Calu3 (cell line): ENCODE measurements at regions not wholly inside any gene's neighbourhood (a gene's known extent, or its start where the extent isn't known, plus 50 kb on each side); places are given as distances from the start of the nearest gene placed in this dataset.

ENCODE experiments used
- BruUV-seq: library from RNA; stranded (reverse); fragments of 400-500 nt; replicated peaks from 2 replicates; lab custom pipeline; 2021; lab: Mats Ljungman, UMichigan
- CTCF ChIA-PET: fragments of 300-600 bp; sonication (Branson Sonifier 250); formaldehyde crosslinking; loops from one replicate; lab custom pipeline; 2022; ENCODE audit warnings: antibody characterized with exemption; lab: Charles Lee
- DNase-seq: peaks from one replicate; pipeline ENCODE4 v3.0.0; 2022
- H3K27ac Mint-ChIP-seq: one replicate; pipeline ENCODE4 v1.8.0; 2022; ENCODE audit warnings: mixed read lengths; ENCODE audit not compliant: unreplicated experiment
- H3K27me3 Mint-ChIP-seq: one replicate; pipeline ENCODE4 v1.8.0; 2022; ENCODE audit warnings: mixed read lengths; ENCODE audit not compliant: unreplicated experiment
- H3K36me3 Mint-ChIP-seq: one replicate; pipeline ENCODE4 v1.8.0; 2022; ENCODE audit warnings: mild to moderate bottlenecking, moderate library complexity, mixed read lengths; ENCODE audit not compliant: insufficient read depth, unreplicated experiment
- H3K4me1 Mint-ChIP-seq: one replicate; pipeline ENCODE4 v1.8.0; 2022; ENCODE audit warnings: mild to moderate bottlenecking, low read depth, mixed read lengths; ENCODE audit not compliant: unreplicated experiment
- H3K4me3 Mint-ChIP-seq: one replicate; pipeline ENCODE4 v1.8.0; 2022; ENCODE audit warnings: mild to moderate bottlenecking, low read depth, moderate library complexity, mixed read lengths; ENCODE audit not compliant: unreplicated experiment
- H3K9me3 Mint-ChIP-seq: one replicate; pipeline ENCODE4 v1.8.0; 2022; ENCODE audit warnings: low read depth, mixed read lengths; ENCODE audit not compliant: unreplicated experiment
- intact Hi-C: fragments of 100-400 bp; cut with micrococcal nuclease; formaldehyde crosslinking; loops from one replicate; pipeline ENCODE4 v1.10.0; 2022; ENCODE audit not compliant: unreplicated experiment
- TF ChIP-seq, protein P1 (sequence below): fragments of 200-600 bp; IDR thresholded peaks from one replicate; pipeline ENCODE4 v1.8.0; 2022; ENCODE audit warnings: antibody characterized with exemption; ENCODE audit not compliant: unreplicated experiment

DNA sequence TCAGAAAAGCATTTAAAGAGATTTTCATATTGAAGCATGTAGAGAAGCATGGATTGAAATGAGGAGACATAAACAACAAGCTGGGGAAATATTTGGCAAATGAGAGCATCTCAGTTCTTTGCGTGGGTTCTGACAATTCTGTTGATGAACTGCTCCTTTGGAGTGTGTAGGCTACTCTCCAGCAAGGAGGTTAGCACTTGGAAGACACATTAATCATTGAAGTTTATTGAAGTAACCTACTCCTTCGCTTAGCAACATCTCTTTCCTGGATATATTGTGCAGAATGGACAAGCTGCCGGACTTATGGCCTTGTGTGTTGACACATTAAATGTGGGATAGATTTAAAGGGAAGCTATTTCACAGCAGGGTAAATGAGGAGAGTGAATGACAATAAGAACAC, 354.5 kb upstream of the VWC2 start:
- TF ChIP-seq, protein P1, sequence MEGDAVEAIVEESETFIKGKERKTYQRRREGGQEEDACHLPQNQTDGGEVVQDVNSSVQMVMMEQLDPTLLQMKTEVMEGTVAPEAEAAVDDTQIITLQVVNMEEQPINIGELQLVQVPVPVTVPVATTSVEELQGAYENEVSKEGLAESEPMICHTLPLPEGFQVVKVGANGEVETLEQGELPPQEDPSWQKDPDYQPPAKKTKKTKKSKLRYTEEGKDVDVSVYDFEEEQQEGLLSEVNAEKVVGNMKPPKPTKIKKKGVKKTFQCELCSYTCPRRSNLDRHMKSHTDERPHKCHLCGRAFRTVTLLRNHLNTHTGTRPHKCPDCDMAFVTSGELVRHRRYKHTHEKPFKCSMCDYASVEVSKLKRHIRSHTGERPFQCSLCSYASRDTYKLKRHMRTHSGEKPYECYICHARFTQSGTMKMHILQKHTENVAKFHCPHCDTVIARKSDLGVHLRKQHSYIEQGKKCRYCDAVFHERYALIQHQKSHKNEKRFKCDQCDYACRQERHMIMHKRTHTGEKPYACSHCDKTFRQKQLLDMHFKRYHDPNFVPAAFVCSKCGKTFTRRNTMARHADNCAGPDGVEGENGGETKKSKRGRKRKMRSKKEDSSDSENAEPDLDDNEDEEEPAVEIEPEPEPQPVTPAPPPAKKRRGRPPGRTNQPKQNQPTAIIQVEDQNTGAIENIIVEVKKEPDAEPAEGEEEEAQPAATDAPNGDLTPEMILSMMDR: no peak
- Mint-ChIP-seq H3K27ac (no peak overlapping the region), H3K4me1 (no peaks in the 10 kb centered on the region), H3K36me3 (no peaks in the 10 kb centered on the region), H3K4me3 (no peak overlapping the region), H3K9me3 (peaks cover 17% of the 10 kb centered on the region), H3K27me3 (no peaks in the 10 kb centered on the region)
- no peak for DNase-seq
- BruUV-seq: no TSS peak
- CTCF ChIA-PET: no interaction called here
- intact Hi-C loops: no loop called here

DNA sequence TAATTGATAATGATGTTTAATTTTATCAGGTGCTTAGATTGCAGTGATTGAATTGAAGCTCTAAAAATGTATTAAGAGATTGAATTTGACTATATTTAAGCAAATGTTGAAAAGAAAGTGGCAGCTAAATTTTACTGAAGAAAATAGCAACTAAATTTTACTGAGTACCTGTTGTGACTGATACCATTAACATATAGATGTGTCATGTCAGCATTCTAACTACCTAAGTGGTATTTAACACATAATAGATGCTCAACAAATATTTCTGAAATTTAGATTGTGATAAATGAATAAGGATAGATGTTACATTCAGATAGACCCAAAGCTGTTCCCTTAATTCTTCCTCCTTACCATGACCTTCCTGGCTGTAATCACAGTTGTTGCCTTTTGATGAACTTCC, 350.9 kb upstream of the VWC2 start:
- Mint-ChIP-seq H3K27ac (no peak overlapping the region), H3K4me3 (no peak overlapping the region), H3K9me3 (peaks cover 8% of the 10 kb centered on the region), H3K36me3 (no peaks in the 10 kb centered on the region), H3K4me1 (no peaks in the 10 kb centered on the region), H3K27me3 (no peaks in the 10 kb centered on the region)
- TF ChIP-seq, protein P1: no peak
- intact Hi-C loops: no loop called here
- no TSS peak for BruUV-seq
- CTCF ChIA-PET: no interaction called here
- no peak for DNase-seq

DNA sequence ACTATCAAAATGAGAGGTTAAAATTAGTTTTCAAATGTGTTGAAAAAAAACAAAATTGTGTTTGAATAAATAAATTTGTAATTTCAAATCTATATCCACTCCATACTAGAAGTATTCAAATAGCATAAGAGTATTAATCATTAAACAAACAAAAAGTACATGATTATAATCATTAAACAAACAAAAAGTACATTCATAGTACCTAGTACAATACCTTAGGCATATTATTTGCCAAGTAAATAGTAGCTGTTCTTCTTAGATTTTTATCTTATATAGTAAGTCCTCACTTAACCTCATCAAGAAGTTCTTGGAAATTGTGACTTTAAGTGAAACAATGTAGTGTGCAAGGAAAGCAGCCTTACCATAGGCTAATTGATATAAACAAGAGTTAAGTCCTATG, 349.3 kb upstream of the VWC2 start:
- TF ChIP-seq, protein P1: no peak
- CTCF ChIA-PET: no interaction called here
- no TSS peak for BruUV-seq
- intact Hi-C loops: no loop called here
- H3K4me1 Mint-ChIP-seq: no peaks in the 10 kb centered on the region
- DNase-seq: no peak
- H3K27ac Mint-ChIP-seq: no peak overlapping the region
- peaks cover 8% of the 10 kb centered on the region for H3K9me3 Mint-ChIP-seq
- H3K27me3 Mint-ChIP-seq: no peaks in the 10 kb centered on the region
- no peak overlapping the region for H3K4me3 Mint-ChIP-seq
- H3K36me3 Mint-ChIP-seq: no peaks in the 10 kb centered on the region

DNA sequence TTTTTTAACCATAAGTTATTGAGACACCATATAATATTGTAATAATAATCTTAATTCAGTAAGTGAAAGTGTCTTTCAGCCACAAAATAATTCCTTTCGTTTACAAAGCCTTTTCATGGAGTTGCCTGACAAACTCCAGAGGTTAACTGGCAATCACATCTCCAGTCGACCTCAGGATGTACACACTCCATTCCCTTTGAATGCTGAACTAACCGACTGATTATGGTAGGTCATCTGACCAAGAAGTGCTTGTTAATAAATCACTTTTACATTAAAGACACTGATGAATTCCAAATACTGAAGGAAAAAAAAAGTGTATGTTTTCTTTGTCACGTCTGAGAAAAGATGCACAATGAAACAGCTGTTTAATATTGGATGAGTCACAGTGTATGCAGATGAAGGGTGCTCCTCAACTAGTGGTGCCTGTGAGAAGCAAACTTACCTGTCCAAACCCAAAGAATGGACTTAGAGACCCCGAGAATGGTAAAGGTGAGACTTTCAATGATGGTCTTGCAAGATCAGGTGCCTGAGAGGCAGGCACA, 348.1 kb upstream of the VWC2 start:
- H3K27me3 Mint-ChIP-seq: no peaks in the 10 kb centered on the region
- H3K4me1 Mint-ChIP-seq: no peaks in the 10 kb centered on the region
- intact Hi-C loops: no loop called here
- peaks cover 6% of the 10 kb centered on the region for H3K9me3 Mint-ChIP-seq
- TF ChIP-seq, protein P1: no peak
- no peak overlapping the region for H3K27ac Mint-ChIP-seq
- no peak overlapping the region for H3K4me3 Mint-ChIP-seq
- H3K36me3 Mint-ChIP-seq: no peaks in the 10 kb centered on the region
- no peak for DNase-seq
- CTCF ChIA-PET: no interaction called here
- no TSS peak for BruUV-seq
